PC-3 (cell line): ENCODE measurements at regions not wholly inside any gene's neighbourhood (a gene's known extent, or its start where the extent isn't known, plus 50 kb on each side); places are given as distances from the start of the nearest gene placed in this dataset.

Source experiments
- CTCF ChIP-seq: fragments of 300-600 bp; sonication (generic); conservative IDR thresholded peaks from 2 replicates; pipeline ENCODE4 v1.5.1; 2017; ENCODE audit warnings: antibody characterized with exemption, low read depth, mild to moderate bottlenecking, low read length
- EZH2 ChIP-seq: fragments of 300-600 bp; sonication (generic); IDR thresholded peaks from one replicate; pipeline ENCODE4 v1.6.1; 2017; ENCODE audit warnings: antibody characterized with exemption, mild to moderate bottlenecking, low read length; ENCODE audit not compliant: unreplicated experiment
- EZH2phosphoT487 ChIP-seq: fragments of 300-600 bp; sonication (generic); IDR thresholded peaks from 2 replicates; pipeline ENCODE4 v1.6.1; 2018; ENCODE audit warnings: mild to moderate bottlenecking, antibody characterized with exemption, low read length, borderline replicate concordance

GRCh38 chr3:99159220-99159762 is 257.8 kb upstream of the DCBLD2 start:
- TF ChIP-seq CTCF (no peak), EZH2 (no peak), EZH2phosphoT487 (no peak)
